GM12892 (cell line): ENCODE measurements at regions not wholly inside any gene's neighbourhood (a gene's known extent, or its start where the extent isn't known, plus 50 kb on each side); places are given as distances from the start of the nearest gene placed in this dataset.

Experiments used
- POLR2A ChIP-seq: IDR thresholded peaks from 2 replicates; pipeline ENCODE4 v1.6.1; 2011; ENCODE audit warnings: low read depth, low read length, control low read depth
- POLR2AphosphoS5 ChIP-seq: IDR thresholded peaks from 2 replicates; pipeline ENCODE4 v1.6.1; 2011; ENCODE audit warnings: low read depth, low read length, control low read depth

DNA sequence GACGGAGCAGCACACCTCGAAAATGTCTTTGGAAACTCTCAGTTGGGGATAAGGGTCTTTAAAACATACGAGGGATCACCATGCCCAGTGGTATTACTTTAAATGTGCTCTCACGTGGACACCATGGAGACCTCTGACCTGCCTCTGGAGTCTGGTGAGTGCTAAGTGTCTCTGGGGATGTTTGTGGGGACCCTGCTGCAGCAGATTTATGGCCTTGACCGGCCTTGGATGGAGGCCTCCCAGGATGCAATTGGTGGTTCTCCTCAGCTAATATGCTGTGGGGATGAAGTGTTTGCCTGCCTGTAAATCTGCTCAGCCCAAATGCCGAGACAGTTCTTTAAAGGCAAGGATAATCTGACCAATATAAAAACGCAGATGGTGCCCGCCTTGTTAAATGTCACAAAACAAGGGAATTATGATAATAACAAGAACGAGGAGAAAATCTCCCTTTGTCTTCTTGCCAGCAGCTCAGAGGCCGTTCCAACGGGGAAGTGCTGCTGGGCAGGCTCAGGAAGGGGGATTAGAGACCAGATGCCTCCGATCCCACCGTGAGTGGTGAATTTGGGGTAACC is 154.4 kb downstream of the ABCC12 start:
- TF ChIP-seq POLR2A (no peak), POLR2AphosphoS5 (no peak)
